Parathyroid adenoma (tissue), 2 donors: ENCODE measurements at regions not wholly inside any gene's neighbourhood (a gene's known extent, or its start where the extent isn't known, plus 50 kb on each side); places are given as distances from the start of the nearest gene placed in this dataset.

ENCODE experiments used
- H2AFZ ChIP-seq: fragments of 300-600 bp; sonication (generic); one replicate; pipeline ENCODE4 v1.7.0; 2017; ENCODE audit warnings: antibody characterized with exemption, mild to moderate bottlenecking
- H3K27ac ChIP-seq: fragments of 300-600 bp; sonication (generic); one replicate; pipeline ENCODE4 v1.7.0; 2017
- H3K27me3 ChIP-seq: fragments of 300-600 bp; sonication (generic); one replicate; pipeline ENCODE4 v1.7.0; 2017; ENCODE audit warnings: low read length; ENCODE audit not compliant: control insufficient read depth, insufficient read depth
- H3K36me3 ChIP-seq: fragments of 300-600 bp; sonication (generic); one replicate; pipeline ENCODE4 v1.7.0; 2017; ENCODE audit warnings: low read length; ENCODE audit not compliant: control insufficient read depth, insufficient read depth
- H3K4me1 ChIP-seq: fragments of 300-600 bp; sonication (generic); one replicate; pipeline ENCODE4 v1.7.0; 2017; ENCODE audit warnings: control low read depth
- H3K4me2 ChIP-seq: fragments of 300-600 bp; sonication (generic); one replicate; pipeline ENCODE4 v1.7.0; 2017; ENCODE audit warnings: low read length
- H3K4me3 ChIP-seq: fragments of 300-600 bp; sonication (generic); one replicate; pipeline ENCODE4 v1.7.0; 2017; ENCODE audit warnings: low read depth, low read length
- H3K79me2 ChIP-seq: fragments of 300-600 bp; sonication (generic); one replicate; pipeline ENCODE4 v1.7.0; 2017; ENCODE audit warnings: control low read depth
- H3K9ac ChIP-seq: fragments of 300-600 bp; sonication (generic); one replicate; pipeline ENCODE4 v1.7.0; 2017; ENCODE audit warnings: mild to moderate bottlenecking
- H3K9me3 ChIP-seq: fragments of 300-600 bp; sonication (generic); one replicate; pipeline ENCODE4 v1.7.0; 2017; ENCODE audit warnings: low read length; ENCODE audit not compliant: control insufficient read depth
- TF ChIP-seq, protein P1 (sequence below): fragments of 300-600 bp; sonication (generic); IDR thresholded peaks from one replicate; pipeline ENCODE4 v1.7.0; 2017; ENCODE audit warnings: antibody characterized with exemption, mild to moderate bottlenecking
- donor health status: primary hyperparathyroidism.

DNA sequence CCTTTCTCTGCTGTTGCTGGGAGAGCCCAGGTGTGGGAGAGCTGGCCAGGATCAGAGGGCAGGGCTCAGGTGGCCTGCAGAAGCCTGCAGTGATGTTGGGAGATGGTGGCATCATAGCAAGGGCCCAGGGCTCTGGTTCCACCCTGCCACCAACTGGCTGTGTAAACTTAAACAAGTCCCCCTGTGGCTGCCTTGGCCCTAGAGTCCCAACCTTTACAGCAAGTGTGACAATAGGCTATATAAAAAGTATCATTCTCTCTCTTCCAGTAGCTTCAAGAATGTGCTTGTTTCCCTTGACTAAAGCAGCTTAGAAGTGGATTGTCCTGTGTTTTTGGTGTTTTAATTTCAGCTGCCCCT, 201.8 kb upstream of the E2F8 start:
- Histone ChIP-seq H3K9me3 (no peaks in the 10 kb centered on the region), H3K27ac (no peak overlapping the region), H3K9ac (no peak overlapping the region), H2AFZ (no peak overlapping the region), H3K36me3 (no peaks in the 10 kb centered on the region), H3K79me2 (no peaks in the 10 kb centered on the region), H3K4me1 (no peaks in the 10 kb centered on the region), H3K4me2 (no peak overlapping the region), H3K27me3 (no peaks in the 10 kb centered on the region), H3K4me3 (no peak overlapping the region)
- TF ChIP-seq, protein P1, sequence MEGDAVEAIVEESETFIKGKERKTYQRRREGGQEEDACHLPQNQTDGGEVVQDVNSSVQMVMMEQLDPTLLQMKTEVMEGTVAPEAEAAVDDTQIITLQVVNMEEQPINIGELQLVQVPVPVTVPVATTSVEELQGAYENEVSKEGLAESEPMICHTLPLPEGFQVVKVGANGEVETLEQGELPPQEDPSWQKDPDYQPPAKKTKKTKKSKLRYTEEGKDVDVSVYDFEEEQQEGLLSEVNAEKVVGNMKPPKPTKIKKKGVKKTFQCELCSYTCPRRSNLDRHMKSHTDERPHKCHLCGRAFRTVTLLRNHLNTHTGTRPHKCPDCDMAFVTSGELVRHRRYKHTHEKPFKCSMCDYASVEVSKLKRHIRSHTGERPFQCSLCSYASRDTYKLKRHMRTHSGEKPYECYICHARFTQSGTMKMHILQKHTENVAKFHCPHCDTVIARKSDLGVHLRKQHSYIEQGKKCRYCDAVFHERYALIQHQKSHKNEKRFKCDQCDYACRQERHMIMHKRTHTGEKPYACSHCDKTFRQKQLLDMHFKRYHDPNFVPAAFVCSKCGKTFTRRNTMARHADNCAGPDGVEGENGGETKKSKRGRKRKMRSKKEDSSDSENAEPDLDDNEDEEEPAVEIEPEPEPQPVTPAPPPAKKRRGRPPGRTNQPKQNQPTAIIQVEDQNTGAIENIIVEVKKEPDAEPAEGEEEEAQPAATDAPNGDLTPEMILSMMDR: no peak

- Histone ChIP-seq H2AFZ (no peak overlapping the region), H3K9me3 (no peaks in the 10 kb centered on the region), H3K9ac (no peak overlapping the region), H3K27me3 (no peaks in the 10 kb centered on the region), H3K36me3 (no peaks in the 10 kb centered on the region), H3K79me2 (no peaks in the 10 kb centered on the region), H3K4me3 (no peak overlapping the region), H3K27ac (no peak overlapping the region), H3K4me2 (no peak overlapping the region), H3K4me1 (no peaks in the 10 kb centered on the region)
- TF ChIP-seq, protein P1: no peak
These were observed 201.2 kb upstream of the E2F8 start for GRCh38 chr11:19441752-19442553.

- no peaks in the 10 kb centered on the region for H3K9me3 ChIP-seq
- TF ChIP-seq, protein P1: no peak
- no peak overlapping the region for H3K9ac ChIP-seq
- H3K36me3 ChIP-seq: no peaks in the 10 kb centered on the region
- H3K4me2 ChIP-seq: no peak overlapping the region
- no peak overlapping the region for H3K27ac ChIP-seq
- no peaks in the 10 kb centered on the region for H3K79me2 ChIP-seq
- H2AFZ ChIP-seq: no peak overlapping the region
- H3K4me1 ChIP-seq: no peaks in the 10 kb centered on the region
- no peak overlapping the region for H3K4me3 ChIP-seq
- no peaks in the 10 kb centered on the region for H3K27me3 ChIP-seq
These were observed 200.5 kb upstream of the E2F8 start for GRCh38 chr11:19441288-19441687.

GRCh38 chr11:19437760-19438159, 197.0 kb upstream of the E2F8 start:
- no peak overlapping the region for H2AFZ ChIP-seq
- no peaks in the 10 kb centered on the region for H3K27me3 ChIP-seq
- no peaks in the 10 kb centered on the region for H3K36me3 ChIP-seq
- H3K4me3 ChIP-seq: no peak overlapping the region
- no peaks in the 10 kb centered on the region for H3K4me1 ChIP-seq
- H3K9ac ChIP-seq: no peak overlapping the region
- TF ChIP-seq, protein P1: no peak
- H3K79me2 ChIP-seq: no peaks in the 10 kb centered on the region
- H3K4me2 ChIP-seq: no peak overlapping the region
- no peaks in the 10 kb centered on the region for H3K9me3 ChIP-seq
- no peak overlapping the region for H3K27ac ChIP-seq

- TF ChIP-seq, protein P1: no peak
- Histone ChIP-seq H3K79me2 (no peaks in the 10 kb centered on the region), H3K4me3 (no peak overlapping the region), H3K4me2 (no peak overlapping the region), H3K27me3 (no peaks in the 10 kb centered on the region), H3K4me1 (no peaks in the 10 kb centered on the region), H3K9ac (no peak overlapping the region), H3K36me3 (no peaks in the 10 kb centered on the region), H3K27ac (no peak overlapping the region), H3K9me3 (no peaks in the 10 kb centered on the region), H2AFZ (no peak overlapping the region)
These were observed 196.2 kb upstream of the E2F8 start for GRCh38 chr11:19436932-19437331.
